Fibroblast of skin of right quadriceps (primary cell): ENCODE measurements at regions not wholly inside any gene's neighbourhood (a gene's known extent, or its start where the extent isn't known, plus 50 kb on each side); places are given as distances from the start of the nearest gene placed in this dataset.

Experiments used
- DNase-seq: peaks from one replicate; pipeline ENCODE4 v3.0.0-alpha.2; 2013

GRCh38 chr2:167900435-167901114 is 346.8 kb downstream of the STK39 start:
- DNase-seq, result no peak

GRCh38 chr2:167898340-167898739 is 349.1 kb downstream of the STK39 start:
- DNase-seq, result no peak

- DNase-seq, result no peak
These were observed 355.6 kb downstream of the STK39 start for GRCh38 chr2:167891841-167892240.

GRCh38 chr2:167890739-167891138 is 356.7 kb downstream of the STK39 start:
- DNase-seq, result no peak

- DNase-seq, result no peak
These were observed 367.0 kb downstream of the STK39 start for GRCh38 chr2:167880415-167880814.

GRCh38 chr2:167875529-167875928 is 371.9 kb downstream of the STK39 start:
- DNase-seq, result no peak

- DNase-seq, result no peak
These were observed 372.6 kb downstream of the STK39 start for GRCh38 chr2:167874812-167875211.

- no peak for DNase-seq
These were observed 376.1 kb downstream of the STK39 start for GRCh38 chr2:167871286-167871685.

- DNase-seq, result no peak
These were observed 378.2 kb downstream of the STK39 start for GRCh38 chr2:167869200-167869599.

GRCh38 chr2:167863377-167863776 is 384.0 kb downstream of the STK39 start:
- DNase-seq, result no peak

- peak; percentile 46 for DNase-seq
These were observed 384.6 kb downstream of the STK39 start for GRCh38 chr2:167862782-167863181.

- no peak for DNase-seq
These were observed 385.1 kb downstream of the STK39 start for GRCh38 chr2:167862296-167862695.

GRCh38 chr2:167861574-167862193 is 385.7 kb downstream of the STK39 start:
- no peak for DNase-seq

- DNase-seq, result no peak
These were observed 387.3 kb downstream of the STK39 start for GRCh38 chr2:167860082-167860481.

GRCh38 chr2:167859676-167860075 is 387.7 kb downstream of the STK39 start:
- no peak for DNase-seq

GRCh38 chr2:167858086-167858485 is 389.3 kb downstream of the STK39 start:
- no peak for DNase-seq

- no peak for DNase-seq
These were observed 390.0 kb downstream of the STK39 start for GRCh38 chr2:167857416-167857815.

- no peak for DNase-seq
These were observed 391.2 kb downstream of the STK39 start for GRCh38 chr2:167856190-167856589.

GRCh38 chr2:167855211-167855610 is 392.2 kb downstream of the STK39 start:
- DNase-seq, result no peak

GRCh38 chr2:167853717-167854116 is 393.7 kb downstream of the STK39 start:
- no peak for DNase-seq

- no peak for DNase-seq
These were observed 395.5 kb downstream of the STK39 start for GRCh38 chr2:167851876-167852275.

GRCh38 chr2:167851323-167851860 is 396.0 kb downstream of the STK39 start:
- no peak for DNase-seq

- no peak for DNase-seq
These were observed 402.5 kb downstream of the STK39 start for GRCh38 chr2:167844714-167845530.

GRCh38 chr2:167843657-167844056 is 403.7 kb downstream of the STK39 start:
- DNase-seq, result no peak
